Stimulated activated CD4-positive, alpha-beta T cell treated with anti-CD3 and anti-CD28 coated beads, Interleukin-1b, Interleukin-23, amount 100 ng/mL, for 1 hour (primary cell): ENCODE measurements at regions not wholly inside any gene's neighbourhood (a gene's known extent, or its start where the extent isn't known, plus 50 kb on each side); places are given as distances from the start of the nearest gene placed in this dataset.
"Not testable (repeated sequence)": the region's sequence is repeated elsewhere in the genome, so short reads cannot be mapped to it uniquely, and the experiment has no call there.

Experiments
- DNase-seq, 2 donors: peaks; one replicate each; pipeline ENCODE4 v3.0.0-alpha.2; 2020; ENCODE audit warnings: low read depth in 2 of 2

GRCh38 chr3:21024563-21024962 lies 726.4 kb downstream of the ZNF385D start:
- no peak for DNase-seq

GRCh38 chr3:21020681-21021080 lies 730.3 kb downstream of the ZNF385D start:
- no peak for DNase-seq

GRCh38 chr3:21020043-21020442 lies 731.0 kb downstream of the ZNF385D start:
- DNase-seq: no peak

- no peak for DNase-seq
These were observed 733.7 kb downstream of the ZNF385D start for GRCh38 chr3:21017115-21017852.

DNA sequence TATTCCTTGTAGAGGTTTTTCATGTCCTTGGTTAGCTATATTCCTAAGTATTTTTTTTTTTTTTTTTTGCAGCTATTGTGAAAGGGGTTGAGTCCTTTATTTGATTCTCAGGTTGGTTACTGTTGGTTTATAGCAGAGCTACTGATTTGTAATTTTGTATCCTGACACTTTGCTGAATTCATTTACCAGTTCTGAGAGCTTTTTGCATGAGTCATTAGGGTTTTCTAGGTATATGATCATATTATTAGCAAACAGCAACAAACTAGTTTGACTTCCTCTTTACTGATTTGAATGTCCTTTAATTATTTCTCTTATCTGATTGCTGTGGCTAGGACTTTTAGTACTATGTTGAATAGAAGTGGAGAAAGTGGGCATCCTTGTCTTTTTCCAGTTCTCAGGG lies 737.4 kb downstream of the ZNF385D start:
- no peak for DNase-seq

GRCh38 chr3:20999661-21000060 lies 751.3 kb downstream of the ZNF385D start:
- DNase-seq: no peak

- no peak for DNase-seq
These were observed 753.8 kb downstream of the ZNF385D start for GRCh38 chr3:20997183-20997582.

- DNase-seq: no peak
These were observed 760.1 kb downstream of the ZNF385D start for GRCh38 chr3:20990896-20991295.

DNA sequence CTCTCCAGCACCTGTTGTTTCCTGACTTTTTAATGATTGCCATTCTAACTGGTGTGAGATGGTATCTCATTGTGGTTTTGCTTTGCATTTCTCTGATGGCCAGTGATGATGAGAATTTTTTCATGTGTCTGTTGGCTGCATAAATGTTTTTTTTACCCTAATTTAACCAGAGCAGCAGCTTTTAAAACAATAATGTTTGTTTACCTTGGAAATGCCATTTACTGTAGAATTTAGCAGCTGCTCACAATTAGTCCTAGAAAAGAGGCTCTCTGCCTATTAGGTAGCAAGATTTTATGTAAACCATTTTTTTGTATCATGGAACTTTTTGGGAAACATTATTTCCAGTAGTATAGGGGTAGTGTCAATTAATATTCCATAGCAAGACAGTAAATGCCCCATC lies 761.4 kb downstream of the ZNF385D start:
- DNase-seq: not testable (repeated sequence)

- no peak for DNase-seq
These were observed 766.3 kb downstream of the ZNF385D start for GRCh38 chr3:20984594-20985205.

DNA sequence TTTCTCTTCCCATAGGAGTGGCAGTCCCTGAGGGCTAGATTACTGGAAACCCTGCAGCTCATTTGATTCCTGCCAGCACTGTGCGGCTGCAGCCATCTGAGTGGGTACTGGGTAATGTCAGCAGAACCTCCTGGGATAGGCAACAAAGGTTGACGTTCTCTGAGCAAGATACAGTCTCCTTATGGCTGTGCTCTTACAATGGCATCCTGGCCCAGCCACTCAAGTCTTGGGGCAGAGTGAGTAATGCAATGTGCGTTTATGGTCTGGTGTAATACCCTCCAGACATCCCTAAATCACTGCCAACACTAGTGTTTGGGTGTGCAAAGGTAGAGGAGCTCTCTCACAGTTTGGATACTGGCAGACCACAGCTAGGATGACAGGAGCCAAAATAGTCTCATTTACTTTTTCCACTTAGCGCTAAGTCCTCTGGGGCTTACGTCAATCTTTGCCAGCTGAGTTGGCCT lies 775.8 kb downstream of the ZNF385D start:
- no peak for DNase-seq

- DNase-seq: no peak
These were observed 776.6 kb downstream of the ZNF385D start for GRCh38 chr3:20974396-20974795.

DNA sequence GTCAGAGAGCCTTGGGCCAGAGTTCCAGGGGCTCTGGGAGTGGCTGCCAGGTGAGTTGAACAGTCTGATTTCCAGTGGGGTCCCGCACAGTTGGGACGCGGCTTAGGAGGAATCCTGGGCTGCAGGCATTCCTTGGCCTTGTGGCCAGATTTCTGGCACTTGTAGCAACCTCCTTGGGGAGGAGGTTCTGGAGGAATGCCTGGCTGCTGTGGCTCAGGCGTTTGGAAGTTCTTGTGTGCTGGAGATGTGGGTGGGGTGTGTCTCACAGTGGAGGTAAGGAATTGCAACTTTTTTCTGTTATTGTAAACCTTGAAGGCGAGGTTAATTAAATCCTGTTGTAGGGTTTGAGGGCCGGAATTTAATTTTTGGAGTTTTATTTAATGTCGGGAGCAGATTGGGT lies 780.2 kb downstream of the ZNF385D start:
- not testable (repeated sequence) for DNase-seq

DNA sequence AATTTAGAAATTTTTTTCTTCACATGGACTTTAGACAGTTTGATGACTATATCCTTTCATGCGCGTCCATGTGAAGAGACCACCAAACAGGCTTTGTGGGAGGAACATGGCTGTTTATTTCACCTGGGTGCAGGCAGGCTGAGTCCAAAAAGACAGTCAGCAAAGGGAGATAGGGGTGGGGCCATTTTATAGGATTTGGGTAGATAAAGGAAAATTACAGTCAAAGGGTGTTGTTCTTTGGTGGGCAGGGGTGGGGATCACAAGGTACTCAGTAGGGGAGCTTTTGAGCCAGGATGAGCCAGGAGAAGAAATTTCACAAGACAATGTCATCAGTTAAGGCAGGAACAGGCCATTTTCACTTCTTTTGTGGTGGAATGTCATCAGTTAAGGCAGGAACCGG lies 781.5 kb upstream of the SGO1 start:
- DNase-seq: not testable (repeated sequence)

DNA sequence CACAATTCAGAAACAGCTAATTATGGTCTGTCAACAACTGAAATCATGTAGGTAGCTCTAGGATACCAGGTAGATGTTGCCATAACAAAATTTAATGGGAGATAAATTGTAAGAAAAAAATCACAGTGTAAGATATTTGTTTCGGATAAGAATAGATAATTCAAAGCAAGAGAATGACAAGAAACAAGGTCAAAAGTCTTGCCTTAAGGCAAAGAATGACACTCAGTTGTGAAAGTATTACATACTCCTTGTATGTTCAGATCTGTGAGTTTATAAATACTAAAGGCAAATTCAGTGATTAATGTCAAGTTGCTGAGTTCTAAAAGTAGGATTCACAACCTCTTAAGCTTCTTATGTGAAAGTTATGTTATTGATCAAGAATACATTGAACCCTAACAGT lies 772.2 kb upstream of the SGO1 start:
- DNase-seq: no peak

- DNase-seq: no peak
These were observed 759.9 kb upstream of the SGO1 start for GRCh38 chr3:20945892-20946291.

DNA sequence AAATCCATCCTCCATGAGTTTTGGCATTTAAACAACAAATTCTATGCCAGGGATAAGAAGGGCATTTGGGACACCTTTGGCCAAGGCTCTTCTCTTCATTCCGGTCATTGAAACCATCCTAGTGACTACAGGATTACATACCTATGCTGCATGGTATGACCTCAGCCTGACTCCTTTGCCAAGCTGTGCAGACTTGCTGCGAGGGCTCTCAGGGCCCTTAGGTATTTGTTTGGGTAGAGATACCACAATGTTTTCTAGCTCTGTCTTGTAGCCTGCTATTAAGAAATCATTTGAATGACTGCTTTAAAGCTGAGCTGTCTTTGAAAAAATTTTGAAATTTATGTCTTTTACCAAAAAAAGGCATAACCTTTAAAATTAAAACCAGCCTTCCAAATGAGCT lies 749.8 kb upstream of the SGO1 start:
- DNase-seq: no peak

DNA sequence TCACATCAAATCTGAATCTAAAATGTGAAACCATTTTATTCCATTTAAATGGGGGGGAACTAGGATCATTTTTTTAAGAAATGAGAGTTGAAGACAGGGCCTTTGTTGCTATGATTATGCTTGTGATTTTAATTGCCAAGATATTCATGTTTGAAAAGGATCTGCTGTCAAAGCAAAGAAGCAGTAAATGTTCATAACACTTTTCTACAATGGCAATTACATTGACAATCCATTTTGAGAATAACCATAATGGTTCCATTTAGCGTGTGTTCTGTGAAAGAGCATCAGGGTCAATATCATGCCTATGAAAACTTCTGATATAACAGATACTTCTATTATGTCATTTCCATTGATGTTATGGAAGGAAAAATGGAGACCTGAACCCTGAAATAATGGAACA lies 745.8 kb upstream of the SGO1 start:
- no peak for DNase-seq

DNA sequence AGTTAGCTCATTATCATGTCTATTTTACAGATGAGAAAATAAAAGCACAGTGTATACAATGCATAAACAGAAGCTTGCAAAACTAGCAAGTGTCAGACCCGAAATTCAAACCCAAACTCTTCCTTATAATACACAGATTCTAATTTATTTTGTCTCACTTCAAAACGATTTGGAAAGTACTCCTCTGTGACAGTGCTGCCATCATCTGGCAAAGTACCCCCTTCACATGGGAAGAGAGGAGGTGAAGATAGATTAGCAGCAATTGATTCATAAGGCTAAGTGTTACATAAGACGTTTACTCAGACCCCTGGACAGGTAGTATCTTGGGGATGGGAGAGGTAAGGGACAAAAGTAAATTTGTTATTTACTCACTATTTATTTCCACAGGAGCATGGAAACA lies 744.0 kb upstream of the SGO1 start:
- DNase-seq: no peak

DNA sequence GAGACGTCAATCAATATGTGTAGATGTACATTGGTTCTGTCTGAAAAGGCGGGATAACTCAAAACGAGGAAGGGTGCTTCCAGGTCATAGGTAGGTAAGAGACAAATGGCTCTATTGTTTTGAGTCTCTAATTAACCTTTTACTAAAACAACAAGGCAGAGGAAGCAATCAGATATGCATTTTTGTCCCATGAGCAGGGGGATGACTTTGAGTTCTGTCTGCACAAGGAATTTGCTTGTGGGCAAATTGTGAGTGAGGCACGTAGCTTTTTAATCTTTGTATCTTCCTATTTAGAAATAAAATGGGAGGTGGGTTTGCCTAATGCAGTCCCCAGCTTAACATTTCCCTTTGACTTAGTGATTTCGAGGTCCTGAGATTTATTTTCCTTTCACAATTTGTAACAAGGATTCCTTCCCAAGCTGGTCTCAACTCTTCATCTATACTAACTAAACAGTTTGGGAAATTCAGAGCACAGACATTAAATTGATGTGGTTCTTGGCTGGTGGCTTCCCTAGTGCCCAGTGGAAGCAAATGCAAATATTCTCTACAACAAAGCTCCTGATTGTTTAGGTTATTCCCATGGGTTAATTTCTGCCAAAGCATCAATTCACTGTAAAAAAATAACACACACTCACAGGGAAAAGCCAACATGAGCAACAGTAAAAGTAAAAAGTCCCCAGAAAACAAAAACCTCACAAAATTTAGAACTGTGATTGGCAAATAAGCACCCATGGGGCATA lies 738.8 kb upstream of the SGO1 start:
- no peak for DNase-seq

- DNase-seq: not testable (repeated sequence)
These were observed 735.1 kb upstream of the SGO1 start for GRCh38 chr3:20921112-20921511.

DNA sequence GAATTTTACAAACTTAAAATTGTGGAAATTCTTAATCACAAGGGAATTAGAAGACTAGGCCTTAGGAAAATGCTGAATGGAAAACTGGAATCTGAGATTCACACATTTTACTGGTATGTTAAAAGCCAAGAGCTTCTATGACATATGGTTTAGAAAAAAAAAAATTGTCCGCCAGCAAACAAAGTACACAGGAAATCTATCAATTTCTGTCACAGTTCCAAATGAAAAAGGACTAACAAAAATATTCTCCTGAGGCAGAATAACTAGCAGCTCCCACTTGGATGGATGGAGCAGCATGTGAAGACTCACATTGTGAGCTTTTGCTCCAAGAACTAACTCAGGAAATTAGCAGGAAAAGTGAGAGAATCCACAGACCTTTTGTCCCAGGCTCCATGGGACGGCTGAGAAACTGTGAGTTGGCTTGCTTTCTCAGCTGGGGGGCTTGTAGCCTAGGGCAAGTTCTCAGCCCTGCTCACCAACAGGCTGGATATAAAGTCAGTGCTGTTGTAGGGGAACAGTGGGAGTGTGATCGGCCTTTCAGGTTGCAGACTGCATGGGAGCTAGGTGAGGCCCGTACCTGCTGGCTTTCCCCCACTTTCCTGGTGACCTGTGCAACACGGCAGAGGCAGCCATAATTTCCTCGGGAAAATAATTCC lies 731.1 kb upstream of the SGO1 start:
- no peak for DNase-seq
